ENCODE measurements at regions not wholly inside any gene's neighbourhood (a gene's known extent, or its start where the extent isn't known, plus 50 kb on each side); places are given as distances from the start of the nearest gene placed in this dataset.
"Not testable (repeated sequence)": the region's sequence is repeated elsewhere in the genome, so short reads cannot be mapped to it uniquely, and the experiment has no call there.

GRCh38 chr2:41152318-41152717, 700.4 kb upstream of the SLC8A1 start:
- DNase-seq = no peak
- no peak overlapping the region for H3K27ac Mint-ChIP-seq
- no peaks in the 10 kb centered on the region for H3K27me3 Mint-ChIP-seq
- no peak overlapping the region for H3K4me3 Mint-ChIP-seq
- no peaks in the 10 kb centered on the region for H3K4me1 Mint-ChIP-seq (ENCODE audit: low read depth)
- no peaks in the 10 kb centered on the region for H3K36me3 Mint-ChIP-seq (ENCODE audit: low read depth)
- peaks cover 8% of the 10 kb centered on the region for H3K9me3 Mint-ChIP-seq

- Mint-ChIP-seq H3K9me3 (peaks cover 11% of the 10 kb centered on the region), H3K27ac (no peak overlapping the region), H3K4me1 (ENCODE audit: low read depth) (no peaks in the 10 kb centered on the region), H3K36me3 (ENCODE audit: low read depth) (no peaks in the 10 kb centered on the region), H3K4me3 (no peak overlapping the region), H3K27me3 (no peaks in the 10 kb centered on the region)
- DNase-seq = no peak
Observed at GRCh38 chr2:41160439-41160838, 708.5 kb upstream of the SLC8A1 start.

- H3K36me3 Mint-ChIP-seq (ENCODE audit: low read depth) = no peaks in the 10 kb centered on the region
- H3K4me1 Mint-ChIP-seq (ENCODE audit: low read depth) = no peaks in the 10 kb centered on the region
- no peaks in the 10 kb centered on the region for H3K27me3 Mint-ChIP-seq
- no peak overlapping the region for H3K4me3 Mint-ChIP-seq
- H3K9me3 Mint-ChIP-seq = no peaks in the 10 kb centered on the region
- H3K27ac Mint-ChIP-seq = no peak overlapping the region
- no peak for DNase-seq
Observed at GRCh38 chr2:41167014-41167413, 715.1 kb upstream of the SLC8A1 start.

GRCh38 chr2:41169744-41170143, 717.9 kb upstream of the SLC8A1 start:
- H3K4me1 Mint-ChIP-seq (ENCODE audit: low read depth) = no peaks in the 10 kb centered on the region
- H3K4me3 Mint-ChIP-seq = no peak overlapping the region
- H3K9me3 Mint-ChIP-seq = no peaks in the 10 kb centered on the region
- H3K36me3 Mint-ChIP-seq (ENCODE audit: low read depth) = no peaks in the 10 kb centered on the region
- H3K27ac Mint-ChIP-seq = no peak overlapping the region
- H3K27me3 Mint-ChIP-seq = no peaks in the 10 kb centered on the region
- no peak for DNase-seq

GRCh38 chr2:41170589-41170988, 718.7 kb upstream of the SLC8A1 start:
- no peaks in the 10 kb centered on the region for H3K9me3 Mint-ChIP-seq
- no peak overlapping the region for H3K27ac Mint-ChIP-seq
- DNase-seq = no peak
- no peaks in the 10 kb centered on the region for H3K4me1 Mint-ChIP-seq (ENCODE audit: low read depth)
- no peaks in the 10 kb centered on the region for H3K27me3 Mint-ChIP-seq
- no peak overlapping the region for H3K4me3 Mint-ChIP-seq
- no peaks in the 10 kb centered on the region for H3K36me3 Mint-ChIP-seq (ENCODE audit: low read depth)

GRCh38 chr2:41180387-41180786, 728.5 kb upstream of the SLC8A1 start:
- H3K27me3 Mint-ChIP-seq = no peaks in the 10 kb centered on the region
- no peaks in the 10 kb centered on the region for H3K36me3 Mint-ChIP-seq (ENCODE audit: low read depth)
- H3K9me3 Mint-ChIP-seq = peaks cover 6% of the 10 kb centered on the region
- no peaks in the 10 kb centered on the region for H3K4me1 Mint-ChIP-seq (ENCODE audit: low read depth)
- H3K27ac Mint-ChIP-seq = no peak overlapping the region
- DNase-seq = no peak
- H3K4me3 Mint-ChIP-seq = no peak overlapping the region

GRCh38 chr2:41182961-41183360, 731.1 kb upstream of the SLC8A1 start:
- H3K27me3 Mint-ChIP-seq = no peaks in the 10 kb centered on the region
- DNase-seq = no peak
- peaks cover 6% of the 10 kb centered on the region for H3K9me3 Mint-ChIP-seq
- no peak overlapping the region for H3K27ac Mint-ChIP-seq
- no peaks in the 10 kb centered on the region for H3K36me3 Mint-ChIP-seq (ENCODE audit: low read depth)
- no peak overlapping the region for H3K4me3 Mint-ChIP-seq
- H3K4me1 Mint-ChIP-seq (ENCODE audit: low read depth) = no peaks in the 10 kb centered on the region

GRCh38 chr2:41187376-41188122, 735.7 kb upstream of the SLC8A1 start:
- no peak overlapping the region for H3K27ac Mint-ChIP-seq
- no peaks in the 10 kb centered on the region for H3K27me3 Mint-ChIP-seq
- H3K36me3 Mint-ChIP-seq (ENCODE audit: low read depth) = no peaks in the 10 kb centered on the region
- H3K4me3 Mint-ChIP-seq = no peak overlapping the region
- no peaks in the 10 kb centered on the region for H3K4me1 Mint-ChIP-seq (ENCODE audit: low read depth)
- H3K9me3 Mint-ChIP-seq = no peaks in the 10 kb centered on the region
- DNase-seq = no peak

- no peak for DNase-seq
- Mint-ChIP-seq H3K9me3 (peaks cover 2% of the 10 kb centered on the region), H3K36me3 (ENCODE audit: low read depth) (no peaks in the 10 kb centered on the region), H3K27me3 (no peaks in the 10 kb centered on the region), H3K27ac (no peak overlapping the region), H3K4me3 (no peak overlapping the region), H3K4me1 (ENCODE audit: low read depth) (no peaks in the 10 kb centered on the region)
Observed at GRCh38 chr2:41194230-41194629, 742.3 kb upstream of the SLC8A1 start.

GRCh38 chr2:41197781-41198180, 745.9 kb upstream of the SLC8A1 start:
- Mint-ChIP-seq H3K36me3 (ENCODE audit: low read depth) (no peaks in the 10 kb centered on the region), H3K4me1 (ENCODE audit: low read depth) (no peaks in the 10 kb centered on the region), H3K27me3 (no peaks in the 10 kb centered on the region), H3K9me3 (peaks cover 2% of the 10 kb centered on the region), H3K4me3 (no peak overlapping the region), H3K27ac (no peak overlapping the region)
- DNase-seq = no peak

GRCh38 chr2:41199334-41199733, 747.4 kb upstream of the SLC8A1 start:
- no peaks in the 10 kb centered on the region for H3K27me3 Mint-ChIP-seq
- no peak overlapping the region for H3K4me3 Mint-ChIP-seq
- H3K4me1 Mint-ChIP-seq (ENCODE audit: low read depth) = no peaks in the 10 kb centered on the region
- H3K36me3 Mint-ChIP-seq (ENCODE audit: low read depth) = no peaks in the 10 kb centered on the region
- no peak overlapping the region for H3K27ac Mint-ChIP-seq
- DNase-seq = no peak
- H3K9me3 Mint-ChIP-seq = peaks cover 2% of the 10 kb centered on the region

GRCh38 chr2:41204315-41204714, 752.4 kb upstream of the SLC8A1 start:
- H3K4me1 Mint-ChIP-seq (ENCODE audit: low read depth) = no peaks in the 10 kb centered on the region
- H3K36me3 Mint-ChIP-seq (ENCODE audit: low read depth) = no peaks in the 10 kb centered on the region
- H3K4me3 Mint-ChIP-seq = no peak overlapping the region
- H3K27ac Mint-ChIP-seq = no peak overlapping the region
- DNase-seq = no peak
- H3K27me3 Mint-ChIP-seq = no peaks in the 10 kb centered on the region
- no peaks in the 10 kb centered on the region for H3K9me3 Mint-ChIP-seq

- H3K27ac Mint-ChIP-seq = no peak overlapping the region
Observed at GRCh38 chr2:41206004-41206403, 754.1 kb upstream of the SLC8A1 start.

GRCh38 chr2:41207578-41207977, 755.7 kb upstream of the SLC8A1 start:
- Mint-ChIP-seq H3K36me3 (ENCODE audit: low read depth) (no peaks in the 10 kb centered on the region), H3K27me3 (no peaks in the 10 kb centered on the region), H3K9me3 (peaks cover 4% of the 10 kb centered on the region), H3K4me3 (no peak overlapping the region), H3K4me1 (ENCODE audit: low read depth) (no peaks in the 10 kb centered on the region), H3K27ac (no peak overlapping the region)
- no peak for DNase-seq

More at GRCh38 chr2:41206004-41206403, 754.1 kb upstream of the SLC8A1 start:
- H3K4me1 Mint-ChIP-seq (ENCODE audit: low read depth) = no peaks in the 10 kb centered on the region
- peaks cover 4% of the 10 kb centered on the region for H3K9me3 Mint-ChIP-seq
- no peak overlapping the region for H3K4me3 Mint-ChIP-seq
- H3K27me3 Mint-ChIP-seq = no peaks in the 10 kb centered on the region
- no peak for DNase-seq
- H3K36me3 Mint-ChIP-seq (ENCODE audit: low read depth) = no peaks in the 10 kb centered on the region

- not testable (repeated sequence) for H3K27ac Mint-ChIP-seq; DNase-seq; H3K4me3 Mint-ChIP-seq; H3K9me3 Mint-ChIP-seq; H3K27me3 Mint-ChIP-seq; H3K4me1 Mint-ChIP-seq (ENCODE audit: low read depth); H3K36me3 Mint-ChIP-seq (ENCODE audit: low read depth)
Observed at GRCh38 chr2:41210030-41210429, 758.1 kb upstream of the SLC8A1 start.

- no peak for DNase-seq
- H3K9me3 Mint-ChIP-seq = peaks cover 15% of the 10 kb centered on the region
- no peaks in the 10 kb centered on the region for H3K4me1 Mint-ChIP-seq (ENCODE audit: low read depth)
- no peaks in the 10 kb centered on the region for H3K36me3 Mint-ChIP-seq (ENCODE audit: low read depth)
- no peak overlapping the region for H3K27ac Mint-ChIP-seq
- no peaks in the 10 kb centered on the region for H3K27me3 Mint-ChIP-seq
- no peak overlapping the region for H3K4me3 Mint-ChIP-seq
Observed at GRCh38 chr2:41216978-41217377, 765.1 kb upstream of the SLC8A1 start.

Measured in activated T-cell treated with anti-CD3 and anti-CD28 coated beads, Interleukin-2, amount 50 U/mL, for 24 hours (primary cell).